SH-SY5Y (cell line): ENCODE measurements at regions not wholly inside any gene's neighbourhood (a gene's known extent, or its start where the extent isn't known, plus 50 kb on each side); places are given as distances from the start of the nearest gene placed in this dataset.

Experiments
- GATA2 ChIP-seq: IDR thresholded peaks from 2 replicates; pipeline ENCODE4 v1.6.1; 2011; ENCODE audit warnings: mild to moderate bottlenecking, low read depth, low read length
- GATA3 ChIP-seq: IDR thresholded peaks from 2 replicates; pipeline ENCODE4 v1.6.1; 2011; ENCODE audit warnings: low read depth, mild to moderate bottlenecking, low read length, moderate library complexity

GRCh38 chr11:80899381-80899780 lies 1458.6 kb upstream of the TENM4 start:
- no peak for TF ChIP-seq GATA3
- TF ChIP-seq GATA2 = no peak
